Neutrophil (primary cell): ENCODE measurements at regions not wholly inside any gene's neighbourhood (a gene's known extent, or its start where the extent isn't known, plus 50 kb on each side); places are given as distances from the start of the nearest gene placed in this dataset.

Source experiments
- H3K27ac ChIP-seq: fragments of 200-600 bp; sonication (generic); 2 replicates; pipeline ENCODE4 v1.5.1; 2016; ENCODE audit warnings: mild to moderate bottlenecking, moderate library complexity
- H3K27me3 ChIP-seq: fragments of 200-600 bp; sonication (generic); 2 replicates; pipeline ENCODE4 v1.6.0; 2016; ENCODE audit warnings: mild to moderate bottlenecking
- H3K36me3 ChIP-seq: fragments of 200-600 bp; sonication (generic); 2 replicates; pipeline ENCODE4 v1.5.1; 2017
- H3K4me1 ChIP-seq, 2 experiments: fragments of 200-600 bp in 1 of 2; sonication (generic) in 1 of 2; 1 replicate in 1 of 2; 2 replicates in 1 of 2; pipeline versions ENCODE4 v1.5.1 to v1.6.1; 2013 to 2016; ENCODE audit warnings: low read depth in 1 of 2, low read length in 1 of 2, mild to moderate bottlenecking in 1 of 2, moderate library complexity in 1 of 2; ENCODE audit not compliant: control insufficient read depth in 1 of 2, insufficient read depth in 1 of 2
- H3K4me3 ChIP-seq, 2 experiments: fragments of 200-600 bp in 1 of 2; sonication (generic) in 1 of 2; 1 replicate in 1 of 2; 2 replicates in 1 of 2; pipeline ENCODE4 v1.5.1; 2013 to 2016; ENCODE audit warnings: low read depth in 1 of 2, low read length in 1 of 2, mild to moderate bottlenecking in 1 of 2, moderate library complexity in 1 of 2
- H3K9me3 ChIP-seq: fragments of 200-600 bp; sonication (generic); 2 replicates; pipeline ENCODE4 v1.5.1; 2016
- TF ChIP-seq, protein P1 (sequence below): fragments of 200-600 bp; sonication (generic); IDR thresholded peaks from 2 replicates; pipeline ENCODE4 v1.5.1; 2016; ENCODE audit warnings: antibody characterized with exemption

DNA sequence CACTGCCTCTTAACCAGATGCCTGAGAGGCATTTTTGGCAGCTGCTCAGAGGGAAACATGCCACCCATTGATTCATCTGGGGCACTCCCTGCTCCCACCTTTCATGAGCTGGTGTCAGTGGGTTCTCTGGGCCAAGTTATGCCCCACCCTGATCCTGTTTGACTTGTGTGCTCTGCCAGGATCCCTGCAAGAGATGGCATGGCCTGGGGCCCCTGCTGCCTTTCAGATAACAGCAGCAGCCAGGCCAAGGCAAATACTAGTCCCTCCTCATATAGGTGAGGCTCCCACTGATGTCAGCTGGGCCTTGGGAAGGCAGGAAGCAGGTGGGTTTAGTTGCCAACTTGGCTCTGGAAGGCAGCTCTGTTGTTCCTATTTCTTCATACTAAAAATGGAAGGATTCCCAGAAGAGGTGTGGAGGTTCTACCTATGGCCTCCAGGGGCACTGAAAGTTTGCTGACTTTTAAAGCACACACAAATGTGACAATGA, 192.9 kb upstream of the RBPJ start:
- H3K27ac ChIP-seq: no peak overlapping the region
- H3K36me3 ChIP-seq: no peaks in the 10 kb centered on the region
- no peaks in the 10 kb centered on the region for H3K4me1 ChIP-seq
- H3K4me3 ChIP-seq: no peak overlapping the region
- no peaks in the 10 kb centered on the region for H3K27me3 ChIP-seq
- TF ChIP-seq, protein P1, sequence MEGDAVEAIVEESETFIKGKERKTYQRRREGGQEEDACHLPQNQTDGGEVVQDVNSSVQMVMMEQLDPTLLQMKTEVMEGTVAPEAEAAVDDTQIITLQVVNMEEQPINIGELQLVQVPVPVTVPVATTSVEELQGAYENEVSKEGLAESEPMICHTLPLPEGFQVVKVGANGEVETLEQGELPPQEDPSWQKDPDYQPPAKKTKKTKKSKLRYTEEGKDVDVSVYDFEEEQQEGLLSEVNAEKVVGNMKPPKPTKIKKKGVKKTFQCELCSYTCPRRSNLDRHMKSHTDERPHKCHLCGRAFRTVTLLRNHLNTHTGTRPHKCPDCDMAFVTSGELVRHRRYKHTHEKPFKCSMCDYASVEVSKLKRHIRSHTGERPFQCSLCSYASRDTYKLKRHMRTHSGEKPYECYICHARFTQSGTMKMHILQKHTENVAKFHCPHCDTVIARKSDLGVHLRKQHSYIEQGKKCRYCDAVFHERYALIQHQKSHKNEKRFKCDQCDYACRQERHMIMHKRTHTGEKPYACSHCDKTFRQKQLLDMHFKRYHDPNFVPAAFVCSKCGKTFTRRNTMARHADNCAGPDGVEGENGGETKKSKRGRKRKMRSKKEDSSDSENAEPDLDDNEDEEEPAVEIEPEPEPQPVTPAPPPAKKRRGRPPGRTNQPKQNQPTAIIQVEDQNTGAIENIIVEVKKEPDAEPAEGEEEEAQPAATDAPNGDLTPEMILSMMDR: no peak
- H3K9me3 ChIP-seq: no peaks in the 10 kb centered on the region

DNA sequence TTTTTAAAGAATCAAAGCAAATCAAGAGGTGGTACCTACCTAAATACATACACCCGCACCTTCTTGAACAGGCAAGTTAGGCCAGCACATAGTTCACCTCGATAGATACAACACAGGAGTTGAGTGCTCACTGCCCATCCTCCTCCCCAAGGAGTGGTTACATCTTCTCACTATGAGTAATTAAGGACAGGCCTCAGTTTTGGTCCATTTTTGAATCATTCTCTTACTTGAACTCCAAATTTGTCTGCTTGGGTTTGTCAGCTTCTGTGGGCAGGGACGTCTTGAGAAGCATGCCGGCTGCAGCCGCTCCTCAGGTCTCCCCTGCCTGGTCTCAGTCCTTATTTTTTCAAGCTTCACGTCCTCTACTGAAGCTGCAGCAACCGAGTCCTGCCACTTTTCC, 190.6 kb upstream of the RBPJ start:
- H3K4me3 ChIP-seq: no peak overlapping the region
- TF ChIP-seq, protein P1: no peak
- no peaks in the 10 kb centered on the region for H3K27me3 ChIP-seq
- no peaks in the 10 kb centered on the region for H3K4me1 ChIP-seq
- H3K36me3 ChIP-seq: no peaks in the 10 kb centered on the region
- no peak overlapping the region for H3K27ac ChIP-seq
- no peaks in the 10 kb centered on the region for H3K9me3 ChIP-seq

DNA sequence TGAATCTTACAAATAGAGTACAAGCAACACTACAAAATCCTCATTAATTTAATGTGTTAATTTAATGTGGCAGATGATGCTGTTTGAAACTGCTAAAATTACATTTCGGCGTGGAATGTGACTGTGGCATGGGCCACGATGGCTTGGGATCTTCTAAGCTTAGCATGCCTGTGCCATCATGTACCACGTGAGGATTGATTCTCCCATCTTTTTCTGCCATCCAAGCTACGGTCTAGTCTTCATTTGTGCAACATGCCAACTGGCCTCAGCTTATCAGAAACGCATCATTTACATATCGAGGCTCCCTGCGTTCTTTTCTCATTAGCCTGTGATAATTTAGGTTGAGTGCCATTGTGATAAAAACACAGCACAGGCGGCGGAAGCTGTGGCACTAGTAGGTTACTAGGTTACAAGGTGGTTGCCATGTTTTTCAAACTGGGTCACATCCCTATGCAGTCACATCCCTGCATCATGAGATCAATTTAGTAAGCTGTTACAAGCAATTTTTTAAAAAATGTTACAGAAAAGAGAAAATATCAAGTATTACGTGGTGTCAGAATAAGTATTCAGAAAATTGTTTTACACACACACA, 189.9 kb upstream of the RBPJ start:
- Histone ChIP-seq H3K9me3 (no peaks in the 10 kb centered on the region), H3K4me1 (no peaks in the 10 kb centered on the region), H3K4me3 (no peak overlapping the region), H3K27me3 (no peaks in the 10 kb centered on the region), H3K27ac (no peak overlapping the region), H3K36me3 (no peaks in the 10 kb centered on the region)
- TF ChIP-seq, protein P1: no peak

DNA sequence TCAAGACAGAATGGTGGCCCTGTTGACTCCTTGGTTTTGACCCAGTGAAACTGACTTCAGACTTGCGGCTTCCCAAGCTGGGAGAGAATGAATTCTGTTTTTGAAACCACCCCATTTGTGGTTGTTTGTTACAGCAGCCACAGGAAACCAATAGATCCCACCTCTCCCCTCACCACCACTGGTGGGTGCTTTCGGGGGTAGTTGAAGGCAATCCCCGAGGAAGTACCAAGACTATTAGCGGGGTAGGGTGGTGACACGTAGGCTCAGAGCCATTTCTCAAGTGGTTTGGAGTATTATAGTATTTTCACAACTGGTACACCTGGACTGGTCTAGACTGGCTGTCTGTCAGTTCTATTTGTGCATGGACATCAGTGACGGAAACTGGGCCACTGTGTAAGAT, 189.1 kb upstream of the RBPJ start:
- H3K36me3 ChIP-seq: no peaks in the 10 kb centered on the region
- no peak overlapping the region for H3K27ac ChIP-seq
- TF ChIP-seq, protein P1: no peak
- no peaks in the 10 kb centered on the region for H3K9me3 ChIP-seq
- no peak overlapping the region for H3K4me3 ChIP-seq
- H3K4me1 ChIP-seq: no peaks in the 10 kb centered on the region
- no peaks in the 10 kb centered on the region for H3K27me3 ChIP-seq

DNA sequence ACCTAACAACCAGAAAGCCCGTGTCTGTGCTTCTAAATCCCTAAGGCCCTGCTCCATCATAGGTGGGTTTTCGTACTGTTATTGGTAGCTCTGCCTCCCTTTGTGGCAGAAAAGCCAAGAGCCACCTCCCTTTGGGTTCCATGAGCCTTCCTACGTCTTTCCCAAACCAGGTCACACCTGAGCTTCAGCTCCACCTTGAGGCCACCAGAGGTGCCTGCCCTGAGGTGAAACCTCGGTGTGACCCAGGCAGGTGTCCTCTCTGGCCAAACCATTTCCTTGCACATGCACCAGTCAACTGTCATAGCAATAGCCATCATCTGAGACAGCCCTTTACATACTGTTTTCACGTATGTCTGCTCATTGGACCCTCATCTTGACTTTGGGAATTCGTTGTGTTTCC, 188.0 kb upstream of the RBPJ start:
- H3K27ac ChIP-seq: no peak overlapping the region
- TF ChIP-seq, protein P1: no peak

More for the DNA sequence above, 188.0 kb upstream of the RBPJ start:
- H3K36me3 ChIP-seq: no peaks in the 10 kb centered on the region
- H3K4me1 ChIP-seq: no peaks in the 10 kb centered on the region
- H3K9me3 ChIP-seq: no peaks in the 10 kb centered on the region
- no peak overlapping the region for H3K4me3 ChIP-seq
- H3K27me3 ChIP-seq: no peaks in the 10 kb centered on the region
